Stimulated activated CD4-positive, alpha-beta T cell treated with anti-CD3 and anti-CD28 coated beads, Interleukin-1b, Interleukin-23, amount 100 ng/mL, for 48 hours (primary cell): ENCODE measurements at regions not wholly inside any gene's neighbourhood (a gene's known extent, or its start where the extent isn't known, plus 50 kb on each side); places are given as distances from the start of the nearest gene placed in this dataset.
"Not testable (repeated sequence)": the region's sequence is repeated elsewhere in the genome, so short reads cannot be mapped to it uniquely, and the experiment has no call there.

Experiments
- DNase-seq: peaks from one replicate; pipeline ENCODE4 v3.0.0-alpha.2; 2020

- DNase-seq: no peak
These were observed 307.8 kb upstream of the PAPPA start for GRCh38 chr9:115845648-115846312.

GRCh38 chr9:115847216-115847615 lies 306.4 kb upstream of the PAPPA start:
- DNase-seq: no peak

DNA sequence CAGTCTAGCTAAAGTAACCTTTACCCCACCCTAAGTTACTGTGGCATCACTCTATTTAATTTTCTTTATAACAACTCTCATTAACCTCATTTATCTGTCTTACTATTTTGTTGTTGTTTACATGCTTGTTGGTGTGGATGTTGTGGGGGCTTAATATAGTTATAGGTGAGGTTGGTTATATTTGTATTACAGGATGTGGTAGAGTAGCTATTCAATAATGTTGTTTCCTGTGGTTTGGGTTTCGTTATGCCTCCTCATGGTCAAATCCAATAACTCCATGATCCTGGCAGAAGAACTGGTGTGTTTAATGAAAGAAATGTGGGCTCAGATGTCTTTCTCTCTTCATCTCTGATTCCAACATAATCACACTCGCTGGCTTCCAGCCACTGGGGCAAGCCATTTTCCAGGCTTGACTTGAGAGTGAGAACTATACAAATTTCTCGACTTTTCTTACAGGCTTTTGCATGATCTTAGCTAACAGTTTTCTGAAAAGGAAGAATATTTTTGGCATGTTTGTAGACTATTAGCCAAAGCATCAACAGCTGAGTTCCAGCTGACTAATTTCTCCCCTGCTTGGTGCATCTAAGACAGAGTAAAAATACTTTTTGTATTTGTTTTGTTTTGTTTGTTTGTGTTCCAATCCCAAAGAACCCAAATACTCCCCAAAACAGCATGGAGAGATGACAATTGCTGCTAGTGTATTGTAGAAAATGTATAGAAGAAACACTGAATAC lies 303.7 kb upstream of the PAPPA start:
- DNase-seq: no peak

GRCh38 chr9:115850548-115851304 lies 302.9 kb upstream of the PAPPA start:
- no peak for DNase-seq

GRCh38 chr9:115855458-115856133 lies 298.0 kb upstream of the PAPPA start:
- no peak for DNase-seq

- not testable (repeated sequence) for DNase-seq
These were observed 295.2 kb upstream of the PAPPA start for GRCh38 chr9:115858421-115858820.

DNA sequence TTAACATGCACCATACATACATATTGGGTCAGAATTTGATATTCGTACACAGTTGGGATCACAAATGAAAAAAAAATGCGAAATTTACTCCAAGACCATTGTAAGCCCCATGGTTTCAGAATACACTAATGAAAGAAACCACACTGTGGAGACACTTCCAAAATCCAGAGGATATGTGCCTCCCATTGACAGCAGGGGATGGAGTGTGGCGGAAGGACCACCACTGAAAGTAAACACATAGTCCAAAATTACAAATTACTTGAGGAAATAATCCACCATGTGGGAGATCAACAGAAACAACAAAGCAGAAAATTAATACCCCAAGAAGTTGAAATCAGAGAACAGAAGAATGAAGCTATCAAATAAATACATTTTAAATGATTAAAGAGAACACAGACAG lies 291.6 kb upstream of the PAPPA start:
- no peak for DNase-seq

GRCh38 chr9:115864581-115864980 lies 289.0 kb upstream of the PAPPA start:
- no peak for DNase-seq

DNA sequence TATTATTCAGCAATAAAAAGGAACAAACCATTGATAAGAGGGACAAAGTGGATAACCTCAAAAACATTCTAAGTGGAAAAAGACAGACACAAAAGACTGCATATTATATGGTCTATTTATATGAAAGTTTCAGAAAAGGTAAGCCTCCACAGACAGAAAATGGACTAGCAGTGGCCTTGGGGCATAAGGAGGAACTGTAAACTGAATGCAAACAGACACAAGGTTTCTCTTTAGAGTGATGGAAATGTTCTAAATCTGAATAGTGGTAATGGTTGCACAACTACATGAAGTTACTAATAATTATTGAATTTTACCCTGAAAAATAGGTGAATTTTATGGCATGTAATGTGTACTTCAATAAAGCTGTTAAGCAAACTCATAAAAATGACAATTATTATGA lies 286.3 kb upstream of the PAPPA start:
- DNase-seq: no peak

- DNase-seq: no peak
These were observed 275.6 kb upstream of the PAPPA start for GRCh38 chr9:115877852-115878438.

DNA sequence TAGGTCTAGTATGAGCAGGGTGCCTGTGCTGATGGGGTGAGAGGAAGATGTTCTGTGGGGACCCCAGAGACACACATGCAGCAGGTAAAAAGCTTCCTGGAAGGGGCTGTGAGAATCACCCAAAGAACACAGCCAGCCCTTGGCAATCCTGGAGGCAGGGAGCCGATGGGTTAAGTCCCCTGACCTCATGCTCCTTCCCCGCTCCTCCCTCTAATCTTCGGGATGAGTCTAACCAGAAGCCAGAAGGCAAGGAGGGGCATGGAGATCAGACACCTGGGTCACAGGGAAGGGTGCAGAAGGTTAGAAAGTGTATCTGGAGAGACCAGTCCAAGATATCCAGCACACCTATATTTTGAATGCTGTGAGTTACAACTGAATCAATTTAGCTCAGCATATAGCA lies 274.1 kb upstream of the PAPPA start:
- no peak for DNase-seq

- DNase-seq: no peak
These were observed 273.2 kb upstream of the PAPPA start for GRCh38 chr9:115880221-115880885.

DNA sequence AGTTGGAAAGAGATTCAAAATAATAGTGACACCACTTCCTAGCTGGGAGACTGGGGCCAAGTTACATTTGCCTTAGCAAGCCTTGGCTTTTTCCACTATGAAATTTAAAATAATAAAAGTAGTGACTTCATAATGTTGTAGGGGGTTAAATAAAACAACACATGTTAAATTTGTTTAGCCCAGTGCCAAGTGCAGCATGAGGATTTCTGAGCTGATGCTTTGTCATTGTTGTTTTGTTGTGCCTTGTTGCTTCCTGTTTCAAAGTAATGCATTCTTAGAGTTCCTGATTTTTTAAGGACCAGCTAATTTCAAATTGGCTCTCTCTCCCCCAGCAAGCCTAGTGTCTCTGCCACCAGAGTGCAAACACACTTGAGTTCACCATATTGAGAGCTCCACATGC lies 270.7 kb upstream of the PAPPA start:
- no peak for DNase-seq

DNA sequence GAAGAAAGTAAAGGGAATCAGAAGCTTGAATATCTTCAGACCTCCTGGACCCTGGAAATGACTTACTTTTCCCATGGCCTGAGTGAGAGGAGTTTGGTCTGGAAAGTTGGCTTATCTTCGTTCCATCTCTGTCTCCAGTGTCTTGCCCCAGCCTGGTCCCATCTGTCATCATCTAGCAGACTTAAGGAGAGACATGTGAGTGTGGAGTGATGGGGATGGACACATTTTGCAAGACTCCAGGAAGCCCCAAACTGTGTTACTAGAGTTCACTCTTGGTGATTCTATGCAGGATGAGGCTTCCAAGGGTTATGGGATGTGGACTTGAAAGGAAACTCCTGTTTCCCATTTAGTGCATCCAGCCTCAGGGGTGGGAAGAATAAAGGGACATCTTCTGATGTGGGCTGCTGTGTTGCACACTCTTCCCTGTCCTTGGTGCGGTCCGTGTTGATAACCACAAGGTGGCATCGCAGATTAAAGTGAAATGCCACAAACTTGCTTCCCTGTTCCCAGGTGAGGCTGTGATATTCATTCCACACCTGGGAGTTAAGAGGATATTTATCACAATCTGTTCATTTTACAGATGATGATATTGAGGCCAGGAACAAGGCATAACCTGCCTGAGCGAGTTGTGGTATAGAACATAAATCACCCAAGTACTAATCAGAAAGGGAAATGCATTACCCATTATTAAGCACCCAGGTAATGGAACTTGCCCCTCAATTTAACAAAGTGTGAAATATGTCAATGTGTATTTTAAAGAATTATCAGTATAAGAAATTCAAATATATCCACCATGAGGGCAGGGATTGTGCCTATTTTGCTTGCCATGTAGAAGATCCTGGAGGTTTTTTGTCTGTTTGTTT lies 269.9 kb upstream of the PAPPA start:
- no peak for DNase-seq

DNA sequence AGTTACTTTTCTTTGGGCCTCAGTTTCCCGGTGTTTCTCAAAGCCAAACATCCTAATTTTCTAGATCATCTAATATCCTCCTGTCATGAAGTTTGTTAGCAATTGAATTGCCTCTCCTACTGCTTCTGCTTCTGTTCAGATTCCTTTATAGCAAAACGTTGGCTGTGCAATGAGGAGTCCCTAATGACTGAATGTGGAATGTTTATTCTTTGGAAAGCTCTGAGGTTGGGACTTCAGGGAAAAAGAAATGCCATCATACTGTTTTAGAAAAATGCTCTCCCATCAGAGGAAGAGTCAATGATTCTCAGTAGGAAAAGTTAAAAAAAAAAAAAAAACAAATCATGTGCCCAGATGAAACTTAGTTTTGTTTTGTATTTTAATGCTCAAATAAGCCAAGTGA lies 268.7 kb upstream of the PAPPA start:
- DNase-seq: no peak

- DNase-seq: no peak
These were observed 265.5 kb upstream of the PAPPA start for GRCh38 chr9:115888131-115888530.

DNA sequence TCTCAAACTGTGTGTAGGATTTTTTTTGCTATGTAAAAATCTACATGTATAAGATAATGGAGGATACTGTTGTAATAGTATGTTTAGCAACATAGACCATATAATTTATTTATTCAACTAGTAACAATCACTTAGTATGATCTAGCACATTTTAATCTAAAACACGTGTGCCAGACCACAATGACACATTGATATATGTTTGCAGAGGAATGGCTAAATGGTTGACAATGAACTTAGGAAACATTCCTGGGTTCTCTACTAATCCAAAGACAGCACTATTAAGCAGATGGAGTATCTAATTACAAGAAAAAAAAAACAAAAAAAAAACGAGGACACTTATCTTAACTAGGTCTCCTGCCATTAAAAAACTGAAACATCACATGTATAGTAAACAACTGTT lies 261.7 kb upstream of the PAPPA start:
- DNase-seq: no peak

GRCh38 chr9:115898478-115898877 lies 255.1 kb upstream of the PAPPA start:
- DNase-seq: not testable (repeated sequence)

GRCh38 chr9:115900698-115901097 lies 252.9 kb upstream of the PAPPA start:
- no peak for DNase-seq

DNA sequence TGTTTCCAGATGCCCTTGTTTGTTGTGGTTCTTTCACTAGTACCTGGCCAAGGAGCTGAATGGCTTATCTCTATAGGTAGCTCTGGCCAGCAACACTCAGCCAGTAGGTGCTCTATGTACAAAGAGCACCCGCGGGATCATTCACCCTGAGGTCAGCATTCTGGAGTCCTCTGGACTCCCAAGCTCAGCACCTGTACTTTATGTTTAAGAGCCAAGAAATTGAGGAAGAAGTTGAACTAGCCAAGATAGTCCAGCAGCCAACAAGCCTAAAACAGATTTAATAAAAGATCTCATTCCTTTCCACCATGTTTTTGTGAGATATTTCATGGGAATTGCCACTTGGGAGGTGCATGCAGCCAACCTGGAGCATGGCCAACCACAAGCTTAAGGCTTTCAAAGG lies 242.6 kb upstream of the PAPPA start:
- no peak for DNase-seq

DNA sequence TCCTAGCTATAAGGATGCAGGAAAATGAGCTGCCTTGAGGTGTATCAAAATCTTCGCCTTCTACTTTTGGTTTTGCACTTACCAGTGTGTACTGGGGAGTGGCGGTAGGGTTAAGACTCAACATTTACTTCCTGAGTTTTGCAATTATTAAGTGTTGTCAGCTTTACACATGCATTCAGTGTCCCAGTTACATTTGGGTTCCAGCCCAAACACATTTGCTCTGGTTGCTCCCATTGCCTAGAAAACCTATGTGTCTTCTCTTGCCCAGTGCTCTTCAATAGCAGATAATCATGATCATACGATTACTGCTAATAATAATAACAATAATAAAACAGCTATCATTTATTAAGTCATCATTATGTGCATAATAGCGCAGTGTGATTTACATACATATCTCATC lies 241.5 kb upstream of the PAPPA start:
- DNase-seq: no peak
